COR-L47 (cell line): ENCODE measurements at regions not wholly inside any gene's neighbourhood (a gene's known extent, or its start where the extent isn't known, plus 50 kb on each side); places are given as distances from the start of the nearest gene placed in this dataset.
"Not testable (repeated sequence)": the region's sequence is repeated elsewhere in the genome, so short reads cannot be mapped to it uniquely, and the experiment has no call there.

ENCODE experiments used
- DNase-seq: peaks from one replicate; lab custom pipeline; 2025; lab: John Stamatoyannopoulos, UW

DNA sequence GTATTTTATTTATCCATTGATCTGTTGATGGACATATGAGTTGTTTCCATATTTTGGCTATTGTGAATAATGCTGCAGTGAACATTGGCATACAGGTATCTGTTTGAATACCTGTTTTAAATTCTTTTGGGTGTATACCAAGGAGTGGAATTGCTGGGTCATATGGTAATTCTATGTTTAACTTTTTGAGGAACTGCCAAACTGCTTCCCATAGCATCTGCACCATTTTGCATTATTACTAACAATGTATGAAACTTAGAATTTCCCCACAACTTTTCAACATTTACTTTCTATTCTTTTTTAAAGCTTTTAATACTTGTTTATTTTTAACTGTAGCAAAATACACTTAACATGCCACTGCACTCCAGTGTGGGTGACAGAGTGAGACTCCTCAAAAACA lies 57.0 kb upstream of the MSN start:
- DNase-seq = no peak

DNA sequence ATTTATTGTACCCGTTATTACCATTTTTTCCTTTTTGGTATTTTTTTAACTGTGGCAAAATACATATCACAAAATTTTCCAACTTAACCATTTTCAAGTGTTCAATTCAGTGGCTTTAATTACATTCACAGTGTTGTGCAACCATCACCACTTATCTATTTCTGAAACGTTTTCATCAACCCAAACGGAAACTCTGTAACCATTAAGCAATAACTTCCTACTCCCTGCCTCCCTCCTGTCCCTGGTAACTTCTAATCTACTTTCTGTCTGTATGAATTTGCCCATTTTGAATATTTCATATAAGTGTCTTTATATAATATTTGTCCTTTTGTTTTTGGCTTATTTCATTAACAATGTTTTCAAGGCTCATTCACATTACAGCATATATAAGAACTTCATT lies 57.4 kb upstream of the MSN start:
- no peak for DNase-seq

DNA sequence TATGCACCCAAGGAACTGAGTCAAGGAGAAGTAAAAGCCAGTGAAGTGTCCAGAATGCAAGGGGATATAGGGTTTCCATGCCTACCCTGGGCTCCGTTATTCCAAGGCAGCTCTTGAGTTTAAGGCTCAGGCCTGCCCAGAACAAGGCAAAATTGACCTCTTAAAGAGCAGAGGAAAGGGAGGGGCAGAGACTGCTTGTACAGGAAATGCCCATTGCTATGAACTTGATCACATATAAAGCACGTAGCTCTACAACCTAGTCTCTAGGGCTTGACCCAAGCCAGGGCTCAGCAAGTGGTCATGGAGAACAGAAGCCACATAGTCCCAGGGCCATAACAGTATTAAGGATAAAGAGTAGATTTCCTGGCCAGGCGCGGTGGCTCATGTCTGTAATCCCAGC lies 58.2 kb upstream of the MSN start:
- DNase-seq = no peak

- no peak for DNase-seq
Observed at GRCh38 chrX:65608026-65608425, 59.4 kb upstream of the MSN start.

GRCh38 chrX:65607070-65607742 lies 60.2 kb upstream of the MSN start:
- DNase-seq = no peak

DNA sequence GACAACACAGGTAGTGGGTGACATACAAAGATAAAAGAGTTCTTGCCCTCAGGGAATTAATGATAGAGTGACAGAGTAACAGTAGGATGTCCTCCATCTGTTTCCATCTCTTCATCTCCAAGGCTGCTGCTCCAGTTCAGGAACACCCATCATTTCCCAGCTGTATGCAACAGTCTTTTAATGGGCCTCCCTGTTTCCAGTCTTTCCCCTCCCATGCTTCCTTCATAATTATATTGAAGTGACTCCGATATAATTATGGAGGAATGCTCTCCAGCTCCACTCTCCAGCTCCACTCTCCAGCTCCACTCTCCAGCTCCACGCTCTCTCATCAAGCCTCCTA lies 65.3 kb upstream of the MSN start:
- no peak for DNase-seq

DNA sequence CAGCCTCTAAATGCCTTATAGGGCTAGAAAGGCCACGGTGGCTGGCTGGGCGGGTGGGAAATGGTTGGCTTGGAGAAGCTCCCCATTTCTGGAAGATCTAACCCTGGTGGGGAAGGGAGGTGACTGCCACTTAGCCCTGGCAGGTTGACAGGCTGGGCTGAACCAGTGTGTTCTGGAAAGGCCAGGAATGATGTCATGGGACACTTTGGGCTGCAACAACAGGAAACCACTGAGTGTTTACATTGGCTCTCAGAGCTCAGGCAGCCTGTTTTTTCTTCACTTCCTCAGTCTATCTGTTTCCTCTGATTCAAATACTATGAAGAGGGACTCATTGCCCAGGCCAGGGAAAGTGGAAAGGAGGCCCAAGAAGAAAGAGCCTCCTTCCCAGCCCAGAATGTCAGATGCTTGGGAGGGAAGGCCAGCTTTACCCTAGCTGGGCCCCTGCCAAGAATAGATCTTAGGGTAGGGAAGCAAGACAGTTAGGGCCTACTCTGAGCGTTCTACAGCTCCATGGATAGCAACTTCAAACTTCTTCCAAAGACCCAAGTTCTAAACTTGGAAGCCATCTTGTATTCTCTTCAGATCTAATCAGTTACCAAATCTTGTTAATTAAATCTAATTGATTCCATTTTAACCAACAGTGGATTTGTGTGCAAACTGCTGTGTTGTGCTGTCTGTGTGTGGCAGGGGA lies 65.8 kb upstream of the MSN start:
- DNase-seq = no peak

- no peak for DNase-seq
Observed at GRCh38 chrX:65601126-65601525, 66.3 kb upstream of the MSN start.

DNA sequence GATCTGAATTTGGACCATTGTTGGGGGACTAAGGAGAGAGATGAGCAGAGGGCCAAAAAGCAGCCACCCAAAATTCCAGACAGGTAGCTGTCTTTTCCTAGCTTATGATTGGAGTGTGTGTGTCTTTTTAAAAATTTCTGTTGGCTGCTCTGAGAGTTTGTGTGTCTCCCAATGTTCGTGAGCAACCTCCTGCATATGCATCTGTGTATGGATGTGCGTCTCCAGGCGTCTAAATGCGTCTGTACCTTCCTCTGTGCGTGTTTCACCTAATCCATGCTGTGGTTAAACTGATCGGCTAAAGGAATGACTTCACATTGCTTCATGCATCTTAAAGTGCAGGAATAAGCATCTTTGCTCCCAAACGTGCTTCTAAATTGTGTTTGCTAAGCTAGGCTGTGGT lies 65.5 kb upstream of the LAS1L start:
- no peak for DNase-seq

DNA sequence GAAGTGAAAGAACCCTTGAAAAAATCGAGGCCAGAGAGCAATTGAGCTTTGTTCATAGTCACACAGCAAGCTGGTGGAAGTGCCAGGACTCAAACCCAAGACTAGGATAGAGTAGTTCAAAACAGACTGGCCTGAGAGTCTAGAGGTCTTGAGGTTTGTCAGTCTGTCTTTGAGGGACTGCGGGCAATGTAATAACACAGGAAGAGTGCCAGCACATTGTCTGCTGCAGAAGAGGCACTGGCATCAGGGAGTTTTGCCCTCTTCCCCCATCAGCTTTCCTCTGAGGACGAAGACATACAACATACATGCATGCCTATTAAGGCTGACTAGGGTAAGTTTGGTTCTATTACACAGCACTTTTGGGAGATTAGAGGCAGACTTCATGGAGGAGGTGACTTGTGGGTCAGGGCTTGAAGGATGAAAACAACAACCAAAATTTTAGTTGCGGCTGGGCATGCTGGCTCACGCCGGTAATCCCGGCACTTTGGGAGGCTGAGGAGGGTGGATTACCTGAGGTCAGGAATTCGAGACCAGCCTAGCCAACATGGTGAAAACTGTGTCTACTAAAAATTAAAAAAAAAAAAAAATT lies 64.1 kb upstream of the LAS1L start:
- DNase-seq = no peak

- DNase-seq = no peak
Observed at GRCh38 chrX:65596270-65597034, 61.9 kb upstream of the LAS1L start.

- peak; percentile 79 for DNase-seq
Observed at GRCh38 chrX:65595460-65595876, 60.9 kb upstream of the LAS1L start.

DNA sequence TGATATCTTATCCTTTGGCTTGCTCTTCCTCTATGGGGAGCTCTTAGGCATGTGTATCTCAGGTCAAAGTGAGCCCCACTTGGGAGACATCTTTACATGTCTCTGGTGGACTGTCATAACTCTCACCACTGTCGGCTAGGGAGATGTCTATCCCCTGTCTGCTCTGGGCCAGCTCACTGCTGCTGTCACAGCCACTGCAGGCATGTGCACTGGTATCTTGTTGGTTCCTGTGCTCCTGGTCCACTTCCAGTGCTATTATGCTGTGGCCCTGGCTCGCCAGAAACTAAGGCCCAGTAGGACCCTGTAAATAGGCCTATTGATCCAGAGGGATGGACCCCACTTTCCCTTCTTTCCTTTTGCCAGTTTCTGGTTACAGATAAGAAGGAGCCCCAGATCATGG lies 56.6 kb upstream of the LAS1L start:
- no peak for DNase-seq

DNA sequence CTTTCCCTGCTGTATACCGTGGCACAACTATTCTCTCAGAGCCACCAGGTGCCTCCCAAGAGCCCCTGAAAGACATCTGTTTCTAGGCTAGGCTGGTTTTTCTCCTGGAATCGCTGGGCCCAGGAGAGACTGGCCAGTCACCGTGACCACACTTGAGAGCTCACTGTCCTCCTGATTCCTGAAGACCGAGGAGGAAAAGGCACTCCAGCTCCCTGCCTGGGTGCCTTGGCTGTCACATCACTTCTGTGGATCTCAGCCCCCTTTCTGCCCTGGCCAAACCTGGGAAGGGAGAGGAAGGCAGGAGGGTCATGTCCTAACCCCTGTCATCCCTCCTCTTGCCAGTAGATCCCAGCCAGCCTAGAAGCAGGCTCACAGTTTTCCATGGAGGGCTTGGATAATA lies 54.7 kb upstream of the LAS1L start:
- no peak for DNase-seq

GRCh38 chrX:65588795-65589194 lies 54.2 kb upstream of the LAS1L start:
- DNase-seq = no peak

DNA sequence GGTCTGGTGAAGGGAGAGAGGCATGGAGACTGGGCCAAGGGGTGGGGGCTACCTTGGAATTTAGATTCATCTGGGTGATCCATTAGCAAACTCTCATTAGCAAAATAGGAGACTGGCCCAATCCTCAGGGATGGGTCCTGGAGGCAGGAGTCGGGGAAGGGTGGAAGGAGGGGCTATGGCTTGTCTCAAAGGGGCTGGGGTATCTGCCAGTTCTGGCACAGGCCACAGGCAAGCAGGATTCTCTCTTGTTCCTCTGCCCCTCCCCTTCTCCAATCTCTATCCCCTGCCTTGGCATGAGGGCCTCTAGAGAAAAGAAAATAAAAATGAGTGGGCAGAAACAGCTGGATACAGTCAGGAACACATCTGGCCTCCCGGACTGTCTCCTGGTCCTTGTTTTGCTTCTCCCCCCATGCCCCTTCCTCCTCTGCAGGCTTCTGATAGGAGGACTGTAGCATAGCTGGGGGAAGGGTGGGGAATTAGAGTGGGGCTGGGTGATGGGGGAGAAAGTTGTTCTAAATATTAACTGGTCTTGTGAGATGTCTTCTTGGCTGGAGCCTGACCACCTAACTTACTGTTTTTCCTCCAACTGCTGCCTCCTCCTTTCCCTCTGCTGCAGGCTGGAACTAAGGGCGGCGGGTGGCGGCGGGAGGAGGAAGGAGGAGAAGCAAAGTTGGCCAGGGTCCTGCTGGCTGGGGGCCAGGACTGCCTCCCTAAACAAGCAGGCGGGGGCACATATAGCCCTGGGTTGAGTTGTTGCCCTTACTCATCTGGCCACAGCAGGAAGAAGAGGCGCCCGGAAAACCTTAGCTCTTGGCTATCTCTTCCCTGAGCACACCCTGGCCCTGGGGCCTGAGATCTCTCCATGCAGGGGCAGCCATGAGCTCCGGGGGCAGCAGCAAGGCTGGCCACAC lies 53.3 kb upstream of the LAS1L start:
- DNase-seq = peak; percentile 31

GRCh38 chrX:65586491-65586890 lies 51.9 kb upstream of the LAS1L start:
- no peak for DNase-seq

DNA sequence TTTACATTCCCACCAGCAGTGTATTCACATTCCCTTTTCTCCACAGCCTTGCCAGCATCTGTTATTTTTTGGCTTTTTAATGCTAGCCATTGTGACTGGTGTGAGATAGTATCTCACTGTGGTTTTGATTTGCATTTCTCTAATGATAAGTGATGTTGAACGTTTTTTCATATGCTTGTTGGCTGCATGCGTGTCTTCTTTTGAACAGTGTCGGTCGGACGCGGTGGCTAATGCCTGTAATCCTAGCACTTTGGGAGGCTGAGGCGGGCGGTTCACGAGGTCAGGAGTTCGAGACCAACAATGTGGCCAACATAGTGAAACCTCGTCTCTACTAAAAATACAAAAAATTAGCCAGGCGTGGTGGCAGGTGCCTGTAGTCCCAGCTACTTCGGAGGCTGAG lies 50.6 kb upstream of the LAS1L start:
- DNase-seq = not testable (repeated sequence)
